H1 (cell line): ENCODE measurements at regions not wholly inside any gene's neighbourhood (a gene's known extent, or its start where the extent isn't known, plus 50 kb on each side); places are given as distances from the start of the nearest gene placed in this dataset.

Experiments
- CTCF ChIA-PET: fragments of 300-600 bp; sonication (Branson Sonifier 250); formaldehyde crosslinking; loops from one replicate; lab custom pipeline; 2021; ENCODE audit not compliant: partially characterized antibody; lab: Charles Lee
- POLR2A ChIA-PET: fragments of 300-600 bp; sonication (Branson Sonifier 250); formaldehyde crosslinking; loops from one replicate; lab custom pipeline; 2021; ENCODE audit warnings: inconsistent platforms; ENCODE audit not compliant: partially characterized antibody; lab: Charles Lee
- DNase-seq, 2 experiments: peaks; one replicate each; pipeline versions ENCODE4 v3.0.0 to v3.0.0-alpha.2; 2010 to 2022; ENCODE audit warnings: low spot score in 2 of 2, low read depth in 1 of 2, mixed read lengths in 1 of 2
- FAIRE-seq: peaks from 2 replicates; lab custom pipeline; 2011; peaks lifted over from hg19 to GRCh38; lab: Jason Lieb, UNC
- H2AFZ ChIP-seq: 2 replicates; pipeline ENCODE4 v1.8.1; 2012; ENCODE audit warnings: low read length, inconsistent platforms
- H2AK5ac ChIP-seq: 2 replicates; pipeline ENCODE4 v1.6.1; 2013; ENCODE audit warnings: low read depth, low read length
- H2BK120ac ChIP-seq: replicated peaks from 2 replicates; pipeline ENCODE3; 2013; ENCODE audit warnings: low read depth, low read length, inconsistent platforms
- H2BK12ac ChIP-seq: 2 replicates; pipeline ENCODE4 v1.6.1; 2013; ENCODE audit warnings: low read depth, low read length
- H2BK15ac ChIP-seq: 2 replicates; pipeline ENCODE4 v1.6.1; 2013; ENCODE audit warnings: low read length
- H2BK20ac ChIP-seq: 2 replicates; pipeline ENCODE4 v1.6.1; 2013; ENCODE audit warnings: low read length
- H2BK5ac ChIP-seq: 2 replicates; pipeline ENCODE4 v1.6.1; 2013; ENCODE audit warnings: low read depth, low read length
- H3K14ac ChIP-seq: 2 replicates; pipeline ENCODE4 v1.6.1; 2013; ENCODE audit warnings: inconsistent platforms; ENCODE audit not compliant: insufficient read length
- H3K18ac ChIP-seq: 2 replicates; pipeline ENCODE4 v1.6.1; 2013; ENCODE audit warnings: low read length; ENCODE audit errors: extremely low read depth
- H3K23ac ChIP-seq: 2 replicates; pipeline ENCODE4 v1.6.1; 2013; ENCODE audit warnings: inconsistent platforms; ENCODE audit not compliant: insufficient read length
- H3K23me2 ChIP-seq: 2 replicates; pipeline ENCODE4 v1.6.1; 2013; ENCODE audit warnings: low read depth, low read length
- H3K27ac ChIP-seq: 2 replicates; pipeline ENCODE4 v1.6.1; 2011; ENCODE audit warnings: low read depth, low read length, inconsistent platforms
- H3K27me3 ChIP-seq, 4 experiments: replicated peaks in 1 of 4; 1 replicate in 1 of 4; 2 replicates in 3 of 4; pipeline versions ENCODE4 v1.6.1 to v1.8.1; 2011 to 2013; ENCODE audit warnings: low read length in 3 of 4, mild to moderate bottlenecking in 3 of 4, inconsistent platforms in 2 of 4, mixed read lengths in 2 of 4, moderate library complexity in 1 of 4; ENCODE audit not compliant: control insufficient read depth in 3 of 4, insufficient read depth in 3 of 4; ENCODE audit errors: extremely low read depth in 1 of 4
- H3K36me3 ChIP-seq, 4 experiments: 2 replicates each; pipeline versions ENCODE4 v1.6.1 to v1.8.1; 2011 to 2013; ENCODE audit warnings: mild to moderate bottlenecking in 4 of 4, low read length in 3 of 4, moderate library complexity in 2 of 4, control low read depth in 1 of 4, inconsistent platforms in 1 of 4; ENCODE audit not compliant: insufficient read depth in 4 of 4, control insufficient read depth in 2 of 4
- H3K4ac ChIP-seq: replicated peaks from 2 replicates; pipeline ENCODE3; 2013; ENCODE audit warnings: low read length, low read depth, mixed read lengths, inconsistent platforms; ENCODE audit not compliant: insufficient read length
- H3K4me1 ChIP-seq, 4 experiments: replicated peaks in 1 of 4; 1 replicate in 1 of 4; 2 replicates in 3 of 4; pipeline versions ENCODE4 v1.6.1 to v1.8.1; 2011 to 2013; ENCODE audit warnings: low read length in 3 of 4, inconsistent platforms in 2 of 4, mixed read lengths in 1 of 4; ENCODE audit not compliant: insufficient read depth in 4 of 4, control insufficient read depth in 3 of 4
- H3K4me2 ChIP-seq, 2 experiments: 2 replicates each; pipeline versions ENCODE4 v1.6.1 to v1.8.1; 2011 to 2013; ENCODE audit warnings: low read depth in 2 of 2, low read length in 2 of 2, control low read depth in 1 of 2, inconsistent platforms in 1 of 2, mild to moderate bottlenecking in 1 of 2; ENCODE audit not compliant: insufficient read depth in 1 of 2
- H3K4me3 ChIP-seq, 4 experiments: fragments of 200-600, 300-600 bp in 1 of 4; sonication (generic), shearing (Covaris generic), sonication (Bioruptor Twin) in 1 of 4; 2 replicates each; pipeline versions ENCODE4 v1.5.1 to v1.8.1; 2011 to 2016; ENCODE audit warnings: low read length in 4 of 4, low read depth in 3 of 4, control low read depth in 2 of 4, inconsistent platforms in 2 of 4, mild to moderate bottlenecking in 2 of 4, mixed read lengths in 1 of 4, moderate library complexity in 1 of 4; ENCODE audit not compliant: insufficient read depth in 2 of 4; ENCODE audit errors: extremely low read depth in 1 of 4
- H3K56ac ChIP-seq: replicated peaks from 2 replicates; pipeline ENCODE3; 2013; ENCODE audit warnings: low read depth, mild to moderate bottlenecking, mixed read lengths, low read length, inconsistent platforms; ENCODE audit not compliant: insufficient read length
- H3K79me1 ChIP-seq: 2 replicates; pipeline ENCODE4 v1.6.1; 2013; ENCODE audit warnings: low read depth, low read length, control low read depth
- H3K79me2 ChIP-seq, 2 experiments: 2 replicates each; pipeline versions ENCODE4 v1.6.1 to v1.8.1; 2012 to 2013; ENCODE audit warnings: low read length in 2 of 2, mild to moderate bottlenecking in 2 of 2, inconsistent platforms in 1 of 2; ENCODE audit not compliant: insufficient read depth in 2 of 2, control insufficient read depth in 1 of 2
- H3K9ac ChIP-seq, 4 experiments: replicated peaks in 1 of 4; 1 replicate in 1 of 4; 2 replicates in 3 of 4; pipeline versions ENCODE4 v1.6.1 to v1.8.1; 2011 to 2013; ENCODE audit warnings: low read depth in 3 of 4, low read length in 3 of 4, control low read depth in 2 of 4, mild to moderate bottlenecking in 2 of 4, moderate library complexity in 2 of 4, inconsistent platforms in 1 of 4; ENCODE audit errors: extremely low read depth in 1 of 4
- H3K9me3 ChIP-seq, 2 experiments: 2 replicates each; pipeline versions ENCODE4 v1.6.1 to v1.8.1; 2012 to 2013; ENCODE audit warnings: mild to moderate bottlenecking in 2 of 2, moderate library complexity in 2 of 2, control low read depth in 1 of 2, inconsistent platforms in 1 of 2, low read depth in 1 of 2, low read length in 1 of 2, mixed read lengths in 1 of 2; ENCODE audit not compliant: insufficient read depth in 2 of 2
- H4K20me1 ChIP-seq, 2 experiments: replicated peaks in 1 of 2; 2 replicates each; pipeline versions ENCODE3 to v1.8.1; 2011 to 2013; ENCODE audit warnings: inconsistent platforms in 2 of 2, low read length in 2 of 2, mild to moderate bottlenecking in 1 of 2; ENCODE audit not compliant: insufficient read depth in 2 of 2, control insufficient read depth in 1 of 2
- H4K5ac ChIP-seq: 2 replicates; pipeline ENCODE4 v1.6.1; 2013; ENCODE audit warnings: low read length, low read depth, mixed read lengths, inconsistent platforms; ENCODE audit not compliant: insufficient read length
- H4K8ac ChIP-seq: 2 replicates; pipeline ENCODE4 v1.8.0; 2013; ENCODE audit warnings: mild to moderate bottlenecking, moderate library complexity, low read length, inconsistent platforms; ENCODE audit not compliant: insufficient read depth; ENCODE audit errors: extremely low read depth
- H4K91ac ChIP-seq: replicated peaks from 2 replicates; pipeline ENCODE3; 2013; ENCODE audit warnings: low read length, mixed read lengths, inconsistent platforms; ENCODE audit not compliant: insufficient read length
- BRCA1 ChIP-seq: IDR thresholded peaks from 2 replicates; pipeline ENCODE4 v1.6.1; 2012; ENCODE audit warnings: low read depth, low read length, improper control_type of control experiment
- POLR2AphosphoS5 ChIP-seq: IDR thresholded peaks from 2 replicates; pipeline ENCODE4 v1.6.1; 2011; ENCODE audit warnings: low read depth, low read length
- SP2 ChIP-seq: IDR thresholded peaks from 2 replicates; pipeline ENCODE4 v1.6.1; 2012; ENCODE audit warnings: mild to moderate bottlenecking, low read length, inconsistent platforms

DNA sequence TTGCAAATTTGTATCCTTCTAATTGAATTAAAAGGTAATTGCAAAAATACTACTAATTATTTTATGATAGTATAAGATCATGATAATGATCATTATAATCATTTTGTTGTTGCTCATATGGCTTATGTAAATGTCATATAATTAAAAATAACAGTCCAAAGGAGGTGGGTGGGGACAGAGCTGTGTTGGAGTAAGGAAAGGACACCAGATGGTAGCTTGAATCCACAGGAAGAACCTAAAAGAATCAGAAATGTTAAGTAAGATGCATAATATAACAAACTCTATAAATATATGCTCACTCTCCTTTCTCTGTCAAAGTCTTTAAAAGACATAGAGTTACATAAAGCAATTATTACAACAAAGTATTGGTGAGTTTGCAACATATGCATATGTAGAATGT, 650.7 kb upstream of the HS6ST1 start:
- Histone ChIP-seq H3K9me3 (no peaks in the 10 kb centered on the region), H3K36me3 (no peaks in the 10 kb centered on the region), H2BK12ac (no peak overlapping the region), H3K4ac (no peak overlapping the region), H3K23ac (no peak overlapping the region), H4K91ac (no peak overlapping the region), H3K9ac (no peak overlapping the region), H4K5ac (no peak overlapping the region), H3K18ac (no peak overlapping the region), H3K4me3 (no peak overlapping the region), H3K27ac (no peak overlapping the region), H2BK5ac (no peak overlapping the region), H2AFZ (no peak overlapping the region), H3K4me1 (no peaks in the 10 kb centered on the region), H3K56ac (no peak overlapping the region), H3K79me2 (no peaks in the 10 kb centered on the region), H2BK20ac (no peak overlapping the region), H3K27me3 (no peaks in the 10 kb centered on the region), H2AK5ac (no peak overlapping the region), H4K20me1 (no peaks in the 10 kb centered on the region), H3K4me2 (no peak overlapping the region), H3K79me1 (no peaks in the 10 kb centered on the region), H3K23me2 (no peaks in the 10 kb centered on the region), H4K8ac (no peak overlapping the region), H2BK15ac (no peak overlapping the region), H3K14ac (no peak overlapping the region), H2BK120ac (no peak overlapping the region)
- no peak for DNase-seq
- ChIA-PET CTCF (interaction anchor here (0.6 to 1.0 kb wide), 2 partner anchors 36 to 383 kb away, joined by 3 read pairs; no protein-coding TSS in a partner anchor), POLR2A (no interaction called here)
- FAIRE-seq = no peak
- no peak for TF ChIP-seq BRCA1
- TF ChIP-seq POLR2AphosphoS5 = no peak
- no peak for TF ChIP-seq SP2
